Upper lobe of left lung (tissue), 4 donors: ENCODE measurements at regions not wholly inside any gene's neighbourhood (a gene's known extent, or its start where the extent isn't known, plus 50 kb on each side); places are given as distances from the start of the nearest gene placed in this dataset.

Source experiments
- CTCF ChIP-seq, 6 experiments: fragments of 450-650 bp in 4 of 6; fragments of 200-600 bp in 2 of 6; sonication (generic) in 2 of 6; IDR thresholded peaks; one replicate each; pipeline ENCODE4 v1.5.1; 2016 to 2019; ENCODE audit warnings: antibody characterized with exemption in 6 of 6
- EP300 ChIP-seq, 4 donors: sonication (generic); formaldehyde crosslinking; IDR thresholded peaks; one replicate each; pipeline ENCODE4 v1.5.1; 2017; ENCODE audit warnings: antibody characterized with exemption in 4 of 4, control low read depth in 2 of 4
- POLR2A ChIP-seq, 4 donors: fragments of 450-650 bp; IDR thresholded peaks; one replicate each; pipeline ENCODE4 v1.5.1; 2016 to 2017; ENCODE audit warnings: antibody characterized with exemption in 4 of 4, mild to moderate bottlenecking in 2 of 4

- TF ChIP-seq CTCF (IDR thresholded peaks at IDR 0.05) (no peak), EP300 (IDR thresholded peaks at IDR 0.05) (no peak), POLR2A (IDR thresholded peaks at IDR 0.05) (no peak)
Observed at GRCh38 chr2:8617048-8617447, 64.8 kb upstream of the ID2 start.
